Activated B cell treated with CpG ODN at 0.5 μM for 24 hours (primary cell): ENCODE measurements at regions not wholly inside any gene's neighbourhood (a gene's known extent, or its start where the extent isn't known, plus 50 kb on each side); places are given as distances from the start of the nearest gene placed in this dataset.

Experiments
- ATAC-seq: fragments of 200-7000 bp; cut with Tn5 transposase; one replicate; pipeline ENCODE4 v1.10.0; 2021; ENCODE audit warnings: low read depth, mild to moderate bottlenecking, moderate library complexity
- CTCF ChIA-PET: fragments of 350-600 bp; sonication (Branson Sonifier 250); formaldehyde crosslinking; loops from one replicate; lab custom pipeline; 2021; ENCODE audit warnings: antibody characterized with exemption; lab: Charles Lee
- POLR2A ChIA-PET: fragments of 350-600 bp; sonication (Branson Sonifier 250); formaldehyde crosslinking; loops from one replicate; lab custom pipeline; 2021; ENCODE audit warnings: antibody characterized with exemption; lab: Charles Lee
- DNase-seq: peaks from one replicate; pipeline ENCODE4 v3.0.0; 2022
- H3K27ac Mint-ChIP-seq: one replicate; pipeline ENCODE4 v1.8.0; 2020; ENCODE audit warnings: mixed read lengths
- H3K27me3 Mint-ChIP-seq: one replicate; pipeline ENCODE4 v1.8.0; 2021; ENCODE audit warnings: mixed read lengths
- H3K36me3 Mint-ChIP-seq: one replicate; pipeline ENCODE4 v1.8.0; 2021; ENCODE audit warnings: low read depth, mixed read lengths
- H3K4me1 Mint-ChIP-seq: one replicate; pipeline ENCODE4 v1.8.0; 2021; ENCODE audit warnings: mixed read lengths
- H3K4me3 Mint-ChIP-seq: one replicate; pipeline ENCODE4 v1.8.0; 2020; ENCODE audit warnings: mild to moderate bottlenecking, mixed read lengths
- H3K9me3 Mint-ChIP-seq: one replicate; pipeline ENCODE4 v1.8.0; 2020; ENCODE audit warnings: mixed read lengths
- CTCF ChIP-seq: fragments of 200-600 bp; IDR thresholded peaks from one replicate; pipeline ENCODE4 v1.8.0; 2022; ENCODE audit warnings: antibody characterized with exemption, mild to moderate bottlenecking
- intact Hi-C: fragments of 100-400 bp; cut with micrococcal nuclease; formaldehyde crosslinking; loops from one replicate; pipeline ENCODE4 v1.15.1; 2024

- no peak overlapping the region for H3K4me3 Mint-ChIP-seq
- H3K27ac Mint-ChIP-seq = no peak overlapping the region
- H3K4me1 Mint-ChIP-seq = no peaks in the 10 kb centered on the region
- DNase-seq (no peak), ATAC-seq (no peak)
- peaks cover 8% of the 10 kb centered on the region for H3K27me3 Mint-ChIP-seq
- intact Hi-C loops = no loop called here
- H3K36me3 Mint-ChIP-seq = no peaks in the 10 kb centered on the region
- TF ChIP-seq CTCF = no peak
- POLR2A ChIA-PET = no interaction called here
- CTCF ChIA-PET = no interaction called here
- no peaks in the 10 kb centered on the region for H3K9me3 Mint-ChIP-seq
Observed at GRCh38 chr5:2203774-2204173, 321.0 kb upstream of the IRX4 start.

GRCh38 chr5:2201832-2202231 is 319.1 kb upstream of the IRX4 start:
- DNase-seq = no peak
- TF ChIP-seq CTCF = no peak
- no peak for ATAC-seq
- Mint-ChIP-seq H3K36me3 (no peaks in the 10 kb centered on the region), H3K9me3 (no peaks in the 10 kb centered on the region), H3K27me3 (peaks cover 3% of the 10 kb centered on the region), H3K4me1 (no peaks in the 10 kb centered on the region), H3K4me3 (no peak overlapping the region), H3K27ac (no peak overlapping the region)
- ChIA-PET CTCF (no interaction called here), POLR2A (no interaction called here)
- intact Hi-C loops = no loop called here

DNA sequence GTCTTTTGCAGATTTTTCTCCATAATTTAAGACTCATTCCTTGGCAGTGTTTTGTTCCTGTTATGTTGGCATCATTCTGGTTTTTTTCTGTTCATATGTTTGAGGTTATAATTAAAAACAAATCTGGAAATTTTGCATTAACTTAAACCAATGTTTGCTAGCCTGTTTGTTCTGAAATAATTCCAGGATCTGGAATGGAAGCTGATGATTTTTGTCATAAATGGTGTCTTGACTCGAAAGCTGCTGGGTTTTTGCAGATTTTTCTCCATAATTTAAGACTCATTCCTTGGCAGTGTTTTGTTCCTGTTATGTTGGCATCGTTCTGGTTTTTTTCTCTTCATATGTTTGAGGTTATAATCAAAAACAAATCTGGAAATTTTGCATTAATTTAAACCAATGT is 318.7 kb upstream of the IRX4 start:
- no peaks in the 10 kb centered on the region for H3K9me3 Mint-ChIP-seq
- H3K4me3 Mint-ChIP-seq = no peak overlapping the region
- ATAC-seq (no peak), DNase-seq (no peak)
- H3K4me1 Mint-ChIP-seq = no peaks in the 10 kb centered on the region
- H3K27me3 Mint-ChIP-seq = peaks cover 3% of the 10 kb centered on the region
- no peak overlapping the region for H3K27ac Mint-ChIP-seq
- intact Hi-C loops = no loop called here
- CTCF ChIA-PET = no interaction called here
- no peak for TF ChIP-seq CTCF
- POLR2A ChIA-PET = no interaction called here
- no peaks in the 10 kb centered on the region for H3K36me3 Mint-ChIP-seq

- H3K9me3 Mint-ChIP-seq = no peaks in the 10 kb centered on the region
- DNase-seq = no peak
- H3K36me3 Mint-ChIP-seq = no peaks in the 10 kb centered on the region
- ATAC-seq = no peak
- intact Hi-C loops = no loop called here
- H3K27ac Mint-ChIP-seq = no peak overlapping the region
- H3K4me1 Mint-ChIP-seq = no peaks in the 10 kb centered on the region
- H3K4me3 Mint-ChIP-seq = no peak overlapping the region
- no peaks in the 10 kb centered on the region for H3K27me3 Mint-ChIP-seq
- POLR2A ChIA-PET = no interaction called here
- no peak for TF ChIP-seq CTCF
- CTCF ChIA-PET = no interaction called here
Observed at GRCh38 chr5:2201011-2201410, 318.3 kb upstream of the IRX4 start.

DNA sequence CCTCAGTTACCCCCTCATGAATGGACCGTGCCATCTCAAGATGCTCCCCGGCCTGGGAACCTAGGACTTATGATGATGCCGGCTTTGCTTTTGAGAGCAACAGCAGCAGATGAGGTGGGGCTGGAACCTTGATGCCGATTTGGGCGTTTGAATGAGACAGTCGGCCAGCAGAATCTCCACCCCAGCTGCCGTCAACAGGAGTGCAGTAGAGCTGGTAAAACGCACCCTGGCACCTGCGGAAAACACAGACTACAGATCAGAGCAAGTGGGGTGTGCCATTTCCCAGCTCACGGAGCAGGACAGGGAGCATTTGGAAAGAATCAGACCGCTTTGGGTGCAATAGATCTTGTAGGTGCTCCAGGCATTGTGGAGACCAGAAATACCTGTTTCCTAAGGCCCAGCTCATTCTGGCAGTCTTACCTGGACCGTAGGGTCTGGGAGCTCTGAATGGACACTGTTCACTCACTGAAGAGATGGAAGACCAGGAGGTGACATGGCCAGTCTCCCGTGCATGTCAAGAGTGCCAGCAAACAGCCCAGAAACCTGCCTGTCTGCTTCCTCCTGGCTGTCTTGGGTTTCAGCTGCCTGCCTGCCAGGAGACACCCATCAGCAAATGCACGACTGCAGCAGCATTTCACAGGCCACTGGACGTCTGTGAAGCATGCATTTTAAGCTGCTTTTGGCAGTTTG is 317.7 kb upstream of the IRX4 start:
- ChIA-PET POLR2A (no interaction called here), CTCF (no interaction called here)
- no peaks in the 10 kb centered on the region for H3K27me3 Mint-ChIP-seq
- DNase-seq (no peak), ATAC-seq (no peak)
- no peaks in the 10 kb centered on the region for H3K9me3 Mint-ChIP-seq
- H3K27ac Mint-ChIP-seq = no peak overlapping the region
- H3K4me1 Mint-ChIP-seq = no peaks in the 10 kb centered on the region
- no peak overlapping the region for H3K4me3 Mint-ChIP-seq
- no peak for TF ChIP-seq CTCF
- intact Hi-C loops = no loop called here
- H3K36me3 Mint-ChIP-seq = no peaks in the 10 kb centered on the region
